DMS53 (cell line): ENCODE measurements at regions not wholly inside any gene's neighbourhood (a gene's known extent, or its start where the extent isn't known, plus 50 kb on each side); places are given as distances from the start of the nearest gene placed in this dataset.
A peak's percentile ranks its signal among the peaks of the same experiment; 100 is the strongest.

Experiments used
- DNase-seq: peaks from one replicate; lab custom pipeline; 2025; lab: John Stamatoyannopoulos, UW

DNA sequence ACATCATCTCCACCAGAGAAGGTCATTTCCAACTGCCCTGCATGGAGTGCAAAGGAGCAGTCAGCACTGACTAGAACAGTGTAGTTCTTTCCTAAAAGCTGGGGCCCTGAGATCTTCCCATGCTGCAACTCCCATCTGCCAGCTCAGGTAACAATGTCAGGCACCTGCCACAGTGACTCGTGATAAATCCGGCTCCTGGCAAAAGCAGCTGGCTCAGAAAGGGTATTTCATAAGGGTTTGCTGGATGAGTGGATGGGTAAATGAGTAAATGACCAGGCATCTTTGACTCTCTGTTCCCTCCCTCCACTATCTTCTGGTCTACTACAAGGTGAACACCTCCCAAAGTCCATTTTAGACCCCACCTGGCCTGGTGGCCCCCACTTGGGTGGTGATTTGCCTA lies 403.6 kb downstream of the NXPE2 start:
- DNase-seq: peak; percentile 89

DNA sequence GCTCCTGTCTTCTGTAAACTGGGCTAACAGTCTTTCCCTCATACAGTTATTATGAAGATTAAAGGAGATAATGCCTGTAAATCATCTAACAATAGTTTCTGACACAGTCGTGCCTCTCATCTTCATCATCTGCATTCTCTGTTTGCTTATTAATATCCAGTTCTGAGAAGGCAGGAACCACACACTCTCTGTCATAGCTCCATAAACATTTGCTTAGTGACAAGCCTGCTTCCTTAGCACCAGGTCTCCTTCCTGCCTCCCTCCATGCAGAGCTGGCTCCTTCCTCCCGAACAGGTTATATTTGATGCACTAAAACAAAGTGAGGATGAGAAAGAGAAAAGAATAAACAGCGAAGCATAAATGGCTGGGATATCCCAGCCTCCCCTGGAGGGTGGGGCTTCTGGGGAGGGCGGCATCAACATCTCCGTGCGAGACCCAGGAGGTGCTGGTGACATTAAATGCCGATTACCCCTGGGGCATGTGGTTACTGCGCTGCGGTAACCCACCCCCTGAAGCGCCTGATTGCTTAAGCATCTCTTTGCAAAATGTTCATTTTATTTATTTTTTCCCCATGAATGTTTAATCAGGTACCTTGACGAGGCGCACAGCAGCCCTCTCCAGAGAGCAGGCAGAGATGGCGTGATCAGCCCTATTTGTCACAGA lies 404.9 kb downstream of the NXPE2 start:
- DNase-seq: peak; percentile 86

DNA sequence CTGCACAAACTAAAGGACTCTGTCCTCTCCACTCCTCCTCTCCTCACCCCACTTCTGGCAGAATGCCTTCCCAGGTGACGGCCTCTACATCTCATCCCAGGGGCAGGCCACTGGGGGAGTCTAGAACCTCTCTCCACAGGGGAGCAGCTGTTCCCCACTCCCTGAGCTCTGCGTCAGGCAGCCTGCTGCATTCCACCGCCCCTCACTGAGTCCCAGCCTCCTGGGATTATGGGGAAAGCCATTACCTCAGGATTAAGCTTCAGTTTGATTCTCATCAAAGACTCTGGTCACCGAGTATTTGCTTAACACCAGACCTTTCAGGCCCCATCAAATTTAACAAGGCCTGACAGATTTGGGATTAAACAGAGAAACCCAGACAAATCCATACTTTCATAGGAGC lies 405.9 kb downstream of the NXPE2 start:
- DNase-seq: no peak

DNA sequence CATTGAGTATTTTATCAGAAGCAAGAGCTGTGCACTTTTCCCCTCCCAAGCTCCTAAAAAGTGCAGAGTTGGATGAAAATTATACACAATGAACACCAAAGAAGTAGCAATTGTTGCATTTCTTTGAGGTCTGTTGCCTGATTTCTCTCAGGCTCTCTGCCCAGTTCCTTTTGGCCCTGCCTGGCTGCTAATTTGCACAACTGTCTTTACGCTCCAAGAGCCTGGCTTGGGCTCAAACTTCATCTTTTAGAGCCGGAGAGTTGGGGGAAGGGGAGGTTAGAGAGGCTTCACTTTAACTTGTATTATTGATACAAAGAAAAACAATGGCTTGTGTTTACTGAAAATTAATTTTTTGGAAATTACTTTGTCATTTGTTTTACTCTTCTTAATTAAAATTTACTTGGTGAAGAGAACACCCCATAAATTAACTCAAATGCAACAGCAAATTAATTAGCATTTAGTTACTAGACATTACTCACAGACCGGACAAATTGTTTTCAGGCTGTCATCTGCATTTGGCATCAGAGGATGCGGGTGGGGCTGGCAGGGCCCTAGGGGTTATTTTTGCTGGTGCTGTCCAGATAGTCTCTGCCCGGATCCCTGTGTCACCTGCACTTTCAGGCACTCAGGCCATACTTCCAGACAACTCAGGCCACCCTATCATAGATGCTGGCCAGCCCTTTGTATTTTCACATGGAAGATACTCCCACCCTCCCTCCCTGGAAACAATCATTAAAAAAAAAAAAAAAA lies 407.3 kb downstream of the NXPE2 start:
- no peak for DNase-seq

DNA sequence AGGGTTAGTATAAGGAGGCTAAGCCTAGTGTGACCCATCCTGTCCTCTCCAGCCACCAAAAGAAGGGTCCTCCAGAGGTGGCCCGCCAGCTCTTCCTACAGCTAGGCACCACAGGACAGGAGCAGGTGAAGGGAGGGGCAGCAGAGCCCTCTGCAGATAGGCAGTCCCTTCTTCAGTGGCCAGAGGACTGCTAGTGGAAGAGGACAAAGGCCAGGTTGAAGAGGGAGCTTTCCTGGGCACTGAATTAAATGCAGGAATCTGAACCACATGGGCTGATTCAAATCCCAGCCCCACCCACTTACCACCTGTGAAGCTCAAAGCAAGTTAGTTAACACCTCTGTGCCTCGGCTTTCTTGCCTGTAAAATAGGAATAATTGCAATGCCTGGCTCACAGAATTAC lies 409.5 kb downstream of the NXPE2 start:
- no peak for DNase-seq

DNA sequence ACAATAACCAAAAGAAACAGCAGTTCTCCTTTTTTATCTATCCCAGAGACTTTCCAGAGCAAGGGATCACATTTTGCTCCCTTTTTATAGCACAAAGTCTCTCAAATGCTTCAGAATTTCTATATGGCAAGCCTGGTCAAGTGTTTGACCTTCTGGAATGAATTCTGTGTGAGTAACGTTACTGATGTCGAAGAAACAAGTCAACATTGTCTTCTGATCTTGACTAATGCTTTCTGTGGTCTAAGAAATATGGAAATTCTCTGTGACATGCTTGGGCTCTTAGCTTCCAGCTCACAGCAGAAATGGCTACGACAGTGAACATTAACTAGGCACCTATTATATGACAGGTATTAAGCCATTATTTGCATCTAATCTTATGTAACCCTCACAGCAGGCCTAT lies 411.7 kb downstream of the CADM1 start:
- no peak for DNase-seq

DNA sequence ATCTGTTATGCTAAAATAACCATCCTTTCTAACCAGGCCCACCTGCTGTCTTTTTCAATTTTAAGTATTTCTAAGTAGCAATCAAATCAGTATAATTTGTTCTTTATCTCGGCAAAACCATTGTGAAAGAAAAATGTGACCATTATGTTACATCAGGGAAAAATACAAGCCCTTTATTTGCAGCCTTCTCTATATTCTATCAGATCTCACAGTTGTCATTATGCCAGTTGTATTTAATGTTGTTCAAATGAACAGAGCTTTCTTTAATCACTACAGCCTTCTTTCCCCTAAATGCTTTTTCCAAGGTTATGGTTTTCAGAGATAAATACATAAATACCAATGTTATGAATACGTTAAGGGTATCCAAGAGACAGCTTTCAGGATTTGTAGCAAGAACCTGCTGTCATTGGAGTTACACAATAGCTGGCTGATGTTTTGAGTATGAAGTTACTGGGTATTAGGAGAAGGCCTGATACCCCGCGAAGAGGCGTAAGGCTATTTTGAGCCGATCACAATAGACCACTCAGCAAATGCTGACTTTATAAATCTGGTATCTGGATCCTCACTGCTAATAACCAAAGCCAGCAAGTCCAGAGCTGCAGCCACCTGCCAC lies 406.3 kb downstream of the CADM1 start:
- no peak for DNase-seq

DNA sequence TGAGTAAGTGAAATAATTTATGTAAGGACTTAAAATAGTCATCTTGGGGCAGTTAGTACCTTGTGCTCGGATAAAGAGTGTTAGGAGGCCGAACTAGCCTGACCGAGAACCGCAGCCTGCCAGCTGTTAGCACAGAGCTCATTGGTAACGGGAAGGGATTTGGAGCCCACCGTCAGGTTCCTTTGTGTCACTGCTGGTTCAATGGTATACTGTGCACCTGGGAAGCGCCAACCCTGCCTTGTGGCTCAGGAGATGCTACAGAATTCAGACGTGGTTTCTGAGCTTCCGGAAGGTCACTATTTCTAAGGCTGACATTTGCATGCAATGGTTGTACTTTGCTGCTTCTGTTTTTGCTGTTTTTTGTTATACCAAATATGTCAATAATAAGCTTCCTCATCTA lies 403.5 kb downstream of the CADM1 start:
- DNase-seq: no peak

DNA sequence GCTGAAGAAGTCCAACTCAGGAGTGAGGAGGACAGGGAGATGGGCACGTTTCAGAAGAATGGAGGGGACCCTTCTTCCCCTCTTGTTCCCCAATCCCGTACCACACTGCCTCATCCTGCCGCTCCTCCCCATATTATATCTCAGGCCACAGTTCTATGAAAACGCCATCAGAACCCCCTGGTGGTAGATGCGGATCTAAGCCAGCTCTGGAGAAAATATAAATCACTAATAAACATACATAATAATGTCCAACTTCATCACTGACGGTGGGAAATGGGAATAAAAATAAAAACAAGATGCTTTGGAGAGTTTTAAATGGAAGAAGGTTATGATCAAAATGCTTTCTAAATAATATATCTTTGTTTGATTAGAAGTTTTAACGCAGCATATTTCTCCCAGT lies 400.3 kb downstream of the CADM1 start:
- no peak for DNase-seq

DNA sequence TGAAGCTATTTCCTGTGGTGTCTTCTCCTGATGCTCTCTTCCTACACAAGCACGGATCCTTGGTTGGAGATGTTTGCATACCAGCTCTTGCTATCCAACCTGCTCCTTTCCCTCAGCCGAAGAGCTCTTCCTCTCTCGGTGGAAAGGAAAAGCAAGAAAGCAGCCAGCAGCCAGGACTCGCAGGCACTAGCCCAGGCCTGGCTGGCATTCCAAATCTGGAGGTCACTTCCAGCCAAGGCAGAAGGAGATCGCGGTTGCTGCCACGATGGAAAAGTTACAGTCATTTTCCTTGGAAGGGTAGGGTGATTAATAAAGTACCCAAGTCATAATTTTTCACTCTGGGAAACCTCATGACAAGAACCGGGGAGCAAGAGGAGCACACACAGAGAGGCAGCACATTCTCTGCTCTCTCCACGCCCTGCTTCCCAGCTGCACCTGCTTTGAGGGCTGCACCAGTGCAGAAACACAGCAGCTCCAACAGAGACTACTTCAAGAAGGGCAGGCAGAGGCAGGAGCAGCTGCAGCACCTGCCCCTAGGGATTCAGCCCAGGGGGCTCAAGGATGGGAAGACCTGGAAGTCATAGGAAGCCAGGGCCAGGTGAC lies 399.3 kb downstream of the CADM1 start:
- DNase-seq: no peak

DNA sequence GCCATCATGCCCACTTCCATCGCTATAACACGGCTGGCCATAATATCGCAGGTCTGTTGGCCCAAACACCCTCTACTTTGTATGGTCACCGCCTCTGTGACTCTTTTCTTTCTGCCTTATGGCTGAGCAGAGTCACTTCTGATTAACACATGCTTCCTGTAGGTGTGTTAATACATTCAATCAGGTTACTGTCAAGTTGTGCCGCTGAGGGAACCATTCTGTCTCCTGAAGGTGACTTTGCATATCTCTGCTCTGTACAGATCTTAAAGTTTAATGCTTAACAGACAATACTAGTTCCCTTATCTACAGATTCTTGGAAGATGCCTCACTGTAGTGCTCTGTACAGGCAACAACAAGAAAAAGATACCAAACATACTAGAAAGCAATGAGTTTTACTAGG lies 393.1 kb downstream of the CADM1 start:
- DNase-seq: no peak

DNA sequence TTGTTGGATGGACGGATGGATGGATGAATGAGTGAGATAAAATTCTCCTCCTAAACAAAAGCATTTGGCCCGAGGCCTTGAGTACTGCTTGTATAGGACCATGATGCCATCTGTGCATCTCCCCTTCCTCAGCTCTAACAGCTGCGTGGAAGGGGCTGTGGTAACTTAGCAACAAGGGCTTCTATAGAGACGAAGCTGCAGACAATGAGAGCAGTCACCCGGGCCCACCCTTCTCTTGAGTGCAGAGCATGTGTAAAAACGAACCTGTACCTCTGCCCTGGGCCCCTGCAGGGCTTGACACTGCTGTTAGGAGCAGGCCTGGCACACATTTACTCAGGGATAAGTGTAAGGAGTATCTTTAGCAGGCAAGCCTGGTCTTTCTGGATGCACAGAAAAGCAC lies 391.5 kb downstream of the CADM1 start:
- DNase-seq: no peak

DNA sequence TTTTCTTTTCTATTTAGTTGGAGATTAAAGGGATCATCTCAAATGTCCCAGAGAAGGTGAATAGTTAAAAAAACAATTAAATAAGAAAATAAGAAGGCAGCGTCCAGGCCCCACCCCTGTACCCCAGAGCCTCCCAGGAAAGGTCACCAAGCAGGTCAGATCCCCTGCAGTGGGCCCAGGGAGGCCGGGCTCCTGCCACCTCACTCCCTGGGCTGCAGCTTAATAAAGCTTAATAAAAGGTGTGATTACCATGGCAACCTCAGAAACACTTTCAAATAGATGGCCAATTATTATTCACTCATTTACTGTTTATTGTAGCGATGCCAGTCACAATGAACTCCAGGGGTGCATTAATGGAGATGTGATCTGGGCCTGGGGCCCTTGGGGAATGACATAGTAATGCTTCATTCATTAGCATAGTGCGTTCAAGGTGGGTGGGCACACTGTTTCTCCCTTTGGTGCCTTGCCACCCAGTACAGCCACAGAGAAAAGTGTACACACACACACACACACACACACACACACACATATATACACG lies 386.2 kb downstream of the CADM1 start:
- no peak for DNase-seq

DNA sequence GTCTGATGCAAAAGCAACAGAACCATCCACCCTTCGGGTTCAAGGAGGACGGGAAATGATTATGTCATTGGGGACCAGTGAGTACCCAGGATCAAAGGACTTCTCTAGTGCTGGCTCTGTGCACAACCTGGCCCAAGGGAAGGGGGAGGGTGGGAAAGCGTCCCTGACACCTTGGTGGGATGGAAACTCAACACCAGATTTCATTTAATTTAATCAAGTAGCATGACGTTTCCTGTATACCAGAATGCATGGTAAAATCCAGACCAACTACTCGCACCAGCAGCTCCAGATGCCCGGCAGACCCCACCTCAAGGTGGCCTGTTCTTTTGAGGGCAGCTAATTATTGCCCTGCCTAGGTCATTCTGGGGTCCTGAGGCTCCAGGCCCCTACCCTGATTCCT lies 385.1 kb downstream of the CADM1 start:
- DNase-seq: no peak
